ENCODE measurements at regions not wholly inside any gene's neighbourhood (a gene's known extent, or its start where the extent isn't known, plus 50 kb on each side); places are given as distances from the start of the nearest gene placed in this dataset.

DNA sequence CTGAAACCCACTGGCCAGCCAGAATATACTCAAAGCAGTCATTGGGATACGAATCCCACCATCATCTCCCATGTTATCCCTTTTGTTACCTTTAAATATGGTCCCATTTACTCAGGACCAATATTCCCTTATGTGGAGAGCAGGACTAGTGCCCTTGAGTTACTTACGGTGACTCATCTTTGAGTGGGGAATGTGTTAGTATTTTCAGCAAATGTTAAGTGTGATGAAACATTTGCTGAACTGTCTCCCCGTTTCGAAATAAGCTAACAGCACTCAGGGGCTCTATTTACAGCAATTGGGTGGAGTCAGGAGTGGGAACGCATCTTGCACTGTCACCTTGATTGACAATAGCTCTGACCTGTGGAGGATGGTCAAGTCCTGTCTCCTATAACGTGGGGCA lies 67.4 kb downstream of the CTSL start:
- peak; percentile 37 to 92 for DNase-seq
- Histone ChIP-seq H3K36me3 (ENCODE audit: low read depth) (no peaks in the 10 kb centered on the region), H3K27ac (peak overlapping the region; percentile 100), H3K9me2 (ENCODE audit: insufficient read depth) (no peaks in the 10 kb centered on the region), H3K4me3 (peak overlapping the region; percentile 48; the same call in 1 of the 2 replicates), H2AFZ (no peak overlapping the region), H3K9me3 (ENCODE audit: insufficient read depth, low read depth) (no peaks in the 10 kb centered on the region; the same call in 1 of the 2 replicates), H3K27me3 (ENCODE audit: insufficient read depth, low read depth) (no peaks in the 10 kb centered on the region), H3K79me2 (ENCODE audit: low read depth) (no peaks in the 10 kb centered on the region), H3K4me2 (peak overlapping the region; percentile 87), H3F3A (ENCODE audit: insufficient read depth, low read depth) (peaks cover 20% of the 10 kb centered on the region), H4K20me1 (ENCODE audit: insufficient read depth) (no peaks in the 10 kb centered on the region), H3K4me1 (replicated peaks; ENCODE audit: insufficient read depth) (peaks cover 73% of the 10 kb centered on the region)
- intact Hi-C loops (cut with micrococcal nuclease; ENCODE audit: unreplicated experiment) = loop anchor here (1.0 kb wide), 3 partner anchors 27 to 80 kb away; partner anchors contain the start of gene CTSL
- no peak for TF ChIP-seq EZH2 (IDR thresholded peaks at IDR 0.05; ENCODE audit: low read depth)
- TF ChIP-seq, protein P1, sequence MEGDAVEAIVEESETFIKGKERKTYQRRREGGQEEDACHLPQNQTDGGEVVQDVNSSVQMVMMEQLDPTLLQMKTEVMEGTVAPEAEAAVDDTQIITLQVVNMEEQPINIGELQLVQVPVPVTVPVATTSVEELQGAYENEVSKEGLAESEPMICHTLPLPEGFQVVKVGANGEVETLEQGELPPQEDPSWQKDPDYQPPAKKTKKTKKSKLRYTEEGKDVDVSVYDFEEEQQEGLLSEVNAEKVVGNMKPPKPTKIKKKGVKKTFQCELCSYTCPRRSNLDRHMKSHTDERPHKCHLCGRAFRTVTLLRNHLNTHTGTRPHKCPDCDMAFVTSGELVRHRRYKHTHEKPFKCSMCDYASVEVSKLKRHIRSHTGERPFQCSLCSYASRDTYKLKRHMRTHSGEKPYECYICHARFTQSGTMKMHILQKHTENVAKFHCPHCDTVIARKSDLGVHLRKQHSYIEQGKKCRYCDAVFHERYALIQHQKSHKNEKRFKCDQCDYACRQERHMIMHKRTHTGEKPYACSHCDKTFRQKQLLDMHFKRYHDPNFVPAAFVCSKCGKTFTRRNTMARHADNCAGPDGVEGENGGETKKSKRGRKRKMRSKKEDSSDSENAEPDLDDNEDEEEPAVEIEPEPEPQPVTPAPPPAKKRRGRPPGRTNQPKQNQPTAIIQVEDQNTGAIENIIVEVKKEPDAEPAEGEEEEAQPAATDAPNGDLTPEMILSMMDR (conservative IDR thresholded peaks at IDR 0.05) = no peak
- TSS peak; percentile 98 for BruUV-seq (replicated peaks)
- ChIA-PET CTCF (interaction anchor here (1.1 to 1.7 kb wide), 3 partner anchors 8 to 70 kb away, joined by 3 to 5 read pairs (median 3); partner anchors contain the start of gene CTSL), POLR2A (ENCODE audit: unreplicated experiment) (interaction anchor here (0.6 to 0.7 kb wide), 3 partner anchors 32 to 311 kb away, joined by 3 to 8 read pairs (median 3); partner anchors contain the start of gene CTSL)

DNA sequence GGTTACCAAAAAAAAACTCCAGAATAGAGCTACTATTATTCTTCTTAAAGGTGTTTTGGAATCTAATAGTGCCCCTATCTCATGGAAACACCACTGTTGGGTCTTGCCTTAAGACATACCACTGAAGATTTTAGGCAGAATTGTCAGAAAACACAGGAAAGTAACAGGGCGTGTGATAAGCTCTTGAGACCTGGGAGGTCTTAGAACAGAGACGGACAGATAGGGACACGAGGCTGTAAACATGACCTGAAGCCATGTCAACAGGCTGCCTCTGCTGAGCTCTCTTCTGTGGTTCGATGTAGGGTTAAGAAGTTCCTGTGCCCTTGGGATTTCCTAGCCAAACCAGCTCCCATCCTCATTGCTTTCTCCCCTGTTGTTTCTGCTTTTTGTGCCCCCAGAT lies 69.3 kb downstream of the CTSL start:
- ChIA-PET CTCF (no interaction called here), POLR2A (ENCODE audit: unreplicated experiment) (interaction anchor here (0.6 to 1.1 kb wide), 2 partner anchors 70 to 86 kb away, joined by 3 to 5 read pairs; partner anchors contain the start of gene CTSL)
- Histone ChIP-seq H3K36me3 (ENCODE audit: low read depth) (no peaks in the 10 kb centered on the region), H3K9me3 (ENCODE audit: insufficient read depth, low read depth) (no peaks in the 10 kb centered on the region; the same call in 1 of the 2 replicates), H3K9me2 (ENCODE audit: insufficient read depth) (no peaks in the 10 kb centered on the region), H4K20me1 (ENCODE audit: insufficient read depth) (no peaks in the 10 kb centered on the region), H3K27me3 (ENCODE audit: insufficient read depth, low read depth) (no peaks in the 10 kb centered on the region), H3K79me2 (ENCODE audit: low read depth) (no peaks in the 10 kb centered on the region), H3K4me2 (no peak overlapping the region; the same call in 1 of the 2 replicates), H3F3A (ENCODE audit: insufficient read depth, low read depth) (peaks cover 20% of the 10 kb centered on the region), H3K27ac (peak overlapping the region; percentile 82; the same call in 1 of the 2 replicates), H3K4me3 (no peak overlapping the region), H2AFZ (no peak overlapping the region), H3K4me1 (replicated peaks; ENCODE audit: insufficient read depth) (peaks cover 73% of the 10 kb centered on the region)
- no TSS peak for BruUV-seq (replicated peaks)
- TF ChIP-seq, protein P1 (conservative IDR thresholded peaks at IDR 0.05) = no peak
- no peak for TF ChIP-seq EZH2 (IDR thresholded peaks at IDR 0.05; ENCODE audit: low read depth)
- DNase-seq = no peak
- intact Hi-C loops (cut with micrococcal nuclease; ENCODE audit: unreplicated experiment) = no loop called here

DNA sequence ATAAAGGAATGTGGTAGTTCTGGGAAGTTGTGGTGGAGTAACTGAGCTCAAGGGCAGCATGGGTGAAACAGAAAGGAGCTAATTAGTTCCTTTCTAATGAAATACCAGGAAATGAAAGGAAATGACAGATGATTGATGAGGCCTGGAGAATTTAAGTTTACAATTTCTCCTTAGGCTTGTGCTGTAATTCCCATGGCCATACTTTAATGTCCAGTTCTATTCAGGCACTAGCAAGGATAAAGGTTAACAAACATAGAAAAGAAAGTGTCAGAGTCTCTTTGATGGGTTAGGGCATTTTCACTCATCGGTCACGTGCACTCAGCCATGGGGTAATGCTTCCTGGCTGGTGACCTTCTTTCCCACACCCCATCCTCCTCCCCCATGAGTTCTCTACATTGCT lies 70.3 kb downstream of the CTSL start:
- H3K4me3 ChIP-seq = no peak overlapping the region
- TF ChIP-seq EZH2 (IDR thresholded peaks at IDR 0.05; ENCODE audit: low read depth) = no peak
- TF ChIP-seq, protein P1 (conservative IDR thresholded peaks at IDR 0.05) = no peak
- no TSS peak for BruUV-seq (replicated peaks)
- H3K27me3 ChIP-seq (ENCODE audit: insufficient read depth, low read depth) = no peaks in the 10 kb centered on the region
- ChIA-PET CTCF (no interaction called here), POLR2A (ENCODE audit: unreplicated experiment) (no interaction called here)
- no peaks in the 10 kb centered on the region; the same call in 1 of the 2 replicates for H3K9me3 ChIP-seq (ENCODE audit: insufficient read depth, low read depth)
- H4K20me1 ChIP-seq (ENCODE audit: insufficient read depth) = no peaks in the 10 kb centered on the region
- H3K4me1 ChIP-seq (replicated peaks; ENCODE audit: insufficient read depth) = peaks cover 63% of the 10 kb centered on the region
- no peaks in the 10 kb centered on the region for H3K9me2 ChIP-seq (ENCODE audit: insufficient read depth)
- peak overlapping the region; percentile 82 for H3K27ac ChIP-seq
- peaks cover 20% of the 10 kb centered on the region for H3F3A ChIP-seq (ENCODE audit: insufficient read depth, low read depth)
- H2AFZ ChIP-seq = no peak overlapping the region
- H3K36me3 ChIP-seq (ENCODE audit: low read depth) = no peaks in the 10 kb centered on the region
- peak overlapping the region; percentile 47 for H3K4me2 ChIP-seq
- H3K79me2 ChIP-seq (ENCODE audit: low read depth) = no peaks in the 10 kb centered on the region
- peak in 1 of 2 experiments; percentile 75 for DNase-seq
- intact Hi-C loops (cut with micrococcal nuclease; ENCODE audit: unreplicated experiment) = no loop called here

Measured in PC-9 (cell line).